HCT116 (cell line): ENCODE measurements at regions not wholly inside any gene's neighbourhood (a gene's known extent, or its start where the extent isn't known, plus 50 kb on each side); places are given as distances from the start of the nearest gene placed in this dataset.

Source experiments
- CTCF ChIP-seq, 3 experiments: fragments of 200-600 bp in 1 of 3; sonication (generic) in 1 of 3; IDR thresholded peaks in 2 of 3; conservative IDR thresholded peaks in 1 of 3; 2 replicates each; pipeline ENCODE4 v1.5.1; 2012 to 2017; ENCODE audit warnings: low read depth in 2 of 3, low read length in 2 of 3, antibody characterized with exemption in 1 of 3, borderline replicate concordance in 1 of 3, control low read depth in 1 of 3, mild to moderate bottlenecking in 1 of 3, mixed read lengths in 1 of 3, mixed run types in 1 of 3, moderate library complexity in 1 of 3; ENCODE audit not compliant: insufficient read depth in 1 of 3
- EGR1 ChIP-seq: IDR thresholded peaks from 2 replicates; pipeline ENCODE4 v1.6.1; 2012; ENCODE audit warnings: low read depth
- EZH2 ChIP-seq: fragments of 200-600 bp; sonication (generic); IDR thresholded peaks from 2 replicates; pipeline ENCODE4 v1.6.1; 2017; ENCODE audit warnings: antibody characterized with exemption, mixed run types
- EZH2phosphoT487 ChIP-seq: fragments of 200-600 bp; IDR thresholded peaks from 2 replicates; pipeline ENCODE4 v1.6.1; 2018; ENCODE audit warnings: antibody characterized with exemption, borderline replicate concordance
- POLR2AphosphoS5 ChIP-seq: IDR thresholded peaks from 2 replicates; pipeline ENCODE4 v1.6.1; 2011; ENCODE audit warnings: mild to moderate bottlenecking, low read depth, low read length, moderate library complexity
- RAD21 ChIP-seq: IDR thresholded peaks from 2 replicates; pipeline ENCODE4 v1.6.1; 2012; ENCODE audit warnings: low read depth, mild to moderate bottlenecking
- SRF ChIP-seq: IDR thresholded peaks from 2 replicates; pipeline ENCODE4 v1.6.1; 2012; ENCODE audit warnings: low read depth
- TCF7L2 ChIP-seq: IDR thresholded peaks from 2 replicates; pipeline ENCODE4 v1.7.0; 2011; ENCODE audit warnings: borderline replicate concordance, inconsistent platforms; ENCODE audit not compliant: insufficient read depth, insufficient read length; ENCODE audit errors: extremely low read depth
- YY1 ChIP-seq: IDR thresholded peaks from 2 replicates; pipeline ENCODE4 v1.6.1; 2011; ENCODE audit warnings: low read length, low read depth, moderate library complexity, mild to moderate bottlenecking; ENCODE audit not compliant: insufficient replicate concordance; ENCODE audit errors: extremely low read depth
- ZFX ChIP-seq: fragments of 450-650 bp; IDR thresholded peaks from 2 replicates; pipeline ENCODE4 v1.6.1; 2017
- TF ChIP-seq, protein P1 (sequence below): IDR thresholded peaks from 2 replicates; pipeline ENCODE4 v1.6.1; 2012
- TF ChIP-seq, protein P2 (sequence below): IDR thresholded peaks from 2 replicates; pipeline ENCODE4 v1.6.1; 2012

DNA sequence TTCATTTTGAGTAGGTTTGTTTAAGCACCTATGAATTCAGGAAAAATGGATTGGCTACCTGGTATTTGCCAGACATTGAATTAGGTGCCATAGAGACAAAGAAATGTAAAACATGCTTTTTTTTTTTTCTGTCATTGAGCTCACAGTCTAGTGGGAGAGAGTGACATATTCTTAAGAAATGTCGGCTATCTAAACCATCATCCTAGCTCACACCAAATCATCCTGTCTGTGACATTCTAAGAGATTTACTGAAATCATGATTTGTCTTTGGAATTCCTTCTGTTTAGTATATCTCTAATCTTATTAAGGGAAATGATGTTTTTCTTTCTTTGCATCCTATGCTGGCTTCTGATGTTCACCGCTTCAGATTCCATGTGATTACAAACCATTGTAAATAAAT, 59.5 kb upstream of the STXBP5L start:
- TF ChIP-seq YY1 (no peak), RAD21 (no peak), EZH2phosphoT487 (no peak), SRF (no peak), CTCF (IDR thresholded peaks at IDR 0.05 in 2 of 3, conservative IDR thresholded peaks at IDR 0.05 in 1 of 3; ENCODE audit: borderline replicate concordance in 1 of 3, insufficient read depth in 1 of 3, low read depth in 2 of 3, low read length in 2 of 3) (no peak), EZH2 (no peak), POLR2AphosphoS5 (no peak), ZFX (no peak), TCF7L2 (no peak), EGR1 (no peak)
- TF ChIP-seq, protein P1, sequence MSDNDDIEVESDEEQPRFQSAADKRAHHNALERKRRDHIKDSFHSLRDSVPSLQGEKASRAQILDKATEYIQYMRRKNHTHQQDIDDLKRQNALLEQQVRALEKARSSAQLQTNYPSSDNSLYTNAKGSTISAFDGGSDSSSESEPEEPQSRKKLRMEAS = no peak
- TF ChIP-seq, protein P2, sequence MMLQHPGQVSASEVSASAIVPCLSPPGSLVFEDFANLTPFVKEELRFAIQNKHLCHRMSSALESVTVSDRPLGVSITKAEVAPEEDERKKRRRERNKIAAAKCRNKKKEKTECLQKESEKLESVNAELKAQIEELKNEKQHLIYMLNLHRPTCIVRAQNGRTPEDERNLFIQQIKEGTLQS = no peak
